ENCODE measurements at regions not wholly inside any gene's neighbourhood (a gene's known extent, or its start where the extent isn't known, plus 50 kb on each side); places are given as distances from the start of the nearest gene placed in this dataset.

DNA sequence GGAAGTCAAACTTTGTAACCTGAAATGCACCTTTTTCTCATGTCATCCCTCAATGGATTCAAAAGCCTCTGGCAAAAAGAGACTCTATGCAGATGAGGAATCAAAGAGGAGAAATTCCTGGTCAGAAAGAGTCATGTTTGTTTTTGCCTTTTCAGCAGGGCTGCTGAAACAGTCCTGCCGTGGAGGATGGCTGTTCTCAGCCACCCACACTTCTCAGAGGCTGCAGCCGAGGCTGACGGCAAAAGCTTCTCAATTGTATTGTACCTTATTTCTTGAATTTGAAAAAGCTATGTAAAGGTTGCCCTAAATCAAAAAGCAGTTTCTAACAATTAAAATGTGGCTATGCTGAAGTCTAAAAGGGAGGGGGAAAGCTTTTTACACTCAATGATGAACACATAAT, 385.3 kb downstream of the KCTD12 start:
- TF ChIP-seq, protein P1, sequence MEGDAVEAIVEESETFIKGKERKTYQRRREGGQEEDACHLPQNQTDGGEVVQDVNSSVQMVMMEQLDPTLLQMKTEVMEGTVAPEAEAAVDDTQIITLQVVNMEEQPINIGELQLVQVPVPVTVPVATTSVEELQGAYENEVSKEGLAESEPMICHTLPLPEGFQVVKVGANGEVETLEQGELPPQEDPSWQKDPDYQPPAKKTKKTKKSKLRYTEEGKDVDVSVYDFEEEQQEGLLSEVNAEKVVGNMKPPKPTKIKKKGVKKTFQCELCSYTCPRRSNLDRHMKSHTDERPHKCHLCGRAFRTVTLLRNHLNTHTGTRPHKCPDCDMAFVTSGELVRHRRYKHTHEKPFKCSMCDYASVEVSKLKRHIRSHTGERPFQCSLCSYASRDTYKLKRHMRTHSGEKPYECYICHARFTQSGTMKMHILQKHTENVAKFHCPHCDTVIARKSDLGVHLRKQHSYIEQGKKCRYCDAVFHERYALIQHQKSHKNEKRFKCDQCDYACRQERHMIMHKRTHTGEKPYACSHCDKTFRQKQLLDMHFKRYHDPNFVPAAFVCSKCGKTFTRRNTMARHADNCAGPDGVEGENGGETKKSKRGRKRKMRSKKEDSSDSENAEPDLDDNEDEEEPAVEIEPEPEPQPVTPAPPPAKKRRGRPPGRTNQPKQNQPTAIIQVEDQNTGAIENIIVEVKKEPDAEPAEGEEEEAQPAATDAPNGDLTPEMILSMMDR (conservative IDR thresholded peaks at IDR 0.05 in 1 of 2, IDR thresholded peaks at IDR 0.05 in 1 of 2; ENCODE audit: low read depth in 1 of 2, low read length in 2 of 2), result no peak
- no peak for TF ChIP-seq EZH2 (IDR thresholded peaks at IDR 0.05; ENCODE audit: low read length, missing control alignments)

Data from fibroblast of lung (primary cell).